BLaER1 (cell line): ENCODE measurements at regions not wholly inside any gene's neighbourhood (a gene's known extent, or its start where the extent isn't known, plus 50 kb on each side); places are given as distances from the start of the nearest gene placed in this dataset.

ENCODE experiments used
- H3K27ac ChIP-seq: shearing (Covaris generic); formaldehyde crosslinking; 2 replicates; pipeline ENCODE4 v1.8.1; 2022
- H3K27me3 ChIP-seq: shearing (Covaris generic); formaldehyde crosslinking; 2 replicates; pipeline ENCODE4 v1.8.1; 2022
- H3K36me3 ChIP-seq: shearing (Covaris generic); formaldehyde crosslinking; 2 replicates; pipeline ENCODE4 v1.8.1; 2022
- H3K4me1 ChIP-seq: shearing (Covaris generic); formaldehyde crosslinking; 2 replicates; pipeline ENCODE4 v1.8.1; 2022
- H3K4me2 ChIP-seq: shearing (Covaris generic); formaldehyde crosslinking; 2 replicates; pipeline ENCODE4 v1.8.1; 2022
- H3K4me3 ChIP-seq: shearing (Covaris generic); formaldehyde crosslinking; 2 replicates; pipeline ENCODE4 v1.8.1; 2022
- H3K9ac ChIP-seq: shearing (Covaris generic); formaldehyde crosslinking; 2 replicates; pipeline ENCODE4 v1.8.1; 2022
- H3K9me3 ChIP-seq: shearing (Covaris generic); formaldehyde crosslinking; 2 replicates; pipeline ENCODE4 v1.8.1; 2022
- H4K20me1 ChIP-seq: shearing (Covaris generic); formaldehyde crosslinking; 2 replicates; pipeline ENCODE4 v1.8.1; 2022
- Cebpa-rat ChIP-seq: shearing (Covaris generic); IDR thresholded peaks from 2 replicates; pipeline ENCODE4 v1.8.1; 2022

GRCh38 chr4:162510115-162510514 is 346.3 kb upstream of the FSTL5 start:
- Histone ChIP-seq H3K4me2 (no peak overlapping the region), H3K9ac (no peak overlapping the region), H3K27me3 (no peaks in the 10 kb centered on the region), H3K27ac (no peak overlapping the region), H3K4me3 (no peak overlapping the region), H3K4me1 (no peaks in the 10 kb centered on the region), H3K36me3 (no peaks in the 10 kb centered on the region), H3K9me3 (no peaks in the 10 kb centered on the region), H4K20me1 (no peaks in the 10 kb centered on the region)
- TF ChIP-seq Cebpa-rat: no peak

- TF ChIP-seq Cebpa-rat: no peak
- H3K36me3 ChIP-seq: no peaks in the 10 kb centered on the region
Observed at GRCh38 chr4:162509333-162509732, 345.5 kb upstream of the FSTL5 start.

GRCh38 chr4:162506253-162506652 is 342.5 kb upstream of the FSTL5 start:
- H3K27me3 ChIP-seq: no peaks in the 10 kb centered on the region
- no peak overlapping the region for H3K27ac ChIP-seq
- H3K36me3 ChIP-seq: no peaks in the 10 kb centered on the region
- H3K9ac ChIP-seq: no peak overlapping the region
- no peak overlapping the region for H3K4me2 ChIP-seq
- H3K4me3 ChIP-seq: no peak overlapping the region
- H4K20me1 ChIP-seq: no peaks in the 10 kb centered on the region
- TF ChIP-seq Cebpa-rat: no peak
- H3K4me1 ChIP-seq: no peaks in the 10 kb centered on the region
- no peaks in the 10 kb centered on the region for H3K9me3 ChIP-seq

More at GRCh38 chr4:162509333-162509732, 345.5 kb upstream of the FSTL5 start:
- Histone ChIP-seq H3K4me3 (no peak overlapping the region), H3K9me3 (no peaks in the 10 kb centered on the region), H3K4me1 (no peaks in the 10 kb centered on the region), H3K27ac (no peak overlapping the region), H3K27me3 (no peaks in the 10 kb centered on the region), H3K4me2 (no peak overlapping the region), H3K9ac (no peak overlapping the region), H4K20me1 (no peaks in the 10 kb centered on the region)

- no peaks in the 10 kb centered on the region for H3K27me3 ChIP-seq
- no peak overlapping the region for H3K4me2 ChIP-seq
- no peak for TF ChIP-seq Cebpa-rat
Observed at GRCh38 chr4:162503868-162504267, 340.1 kb upstream of the FSTL5 start.

GRCh38 chr4:162502109-162502508 is 338.3 kb upstream of the FSTL5 start:
- Histone ChIP-seq H3K4me3 (no peak overlapping the region), H3K27me3 (no peaks in the 10 kb centered on the region), H3K9ac (no peak overlapping the region), H3K4me2 (no peak overlapping the region), H3K4me1 (no peaks in the 10 kb centered on the region), H3K27ac (no peak overlapping the region), H4K20me1 (no peaks in the 10 kb centered on the region), H3K36me3 (no peaks in the 10 kb centered on the region), H3K9me3 (no peaks in the 10 kb centered on the region)
- TF ChIP-seq Cebpa-rat: no peak

More at GRCh38 chr4:162503868-162504267, 340.1 kb upstream of the FSTL5 start:
- H3K27ac ChIP-seq: no peak overlapping the region
- no peak overlapping the region for H3K9ac ChIP-seq
- H3K36me3 ChIP-seq: no peaks in the 10 kb centered on the region
- H3K4me1 ChIP-seq: no peaks in the 10 kb centered on the region
- H3K9me3 ChIP-seq: no peaks in the 10 kb centered on the region
- H4K20me1 ChIP-seq: no peaks in the 10 kb centered on the region
- no peak overlapping the region for H3K4me3 ChIP-seq

GRCh38 chr4:162499478-162499877 is 335.7 kb upstream of the FSTL5 start:
- no peaks in the 10 kb centered on the region for H3K27me3 ChIP-seq
- H3K4me1 ChIP-seq: no peaks in the 10 kb centered on the region
- H3K4me3 ChIP-seq: no peak overlapping the region
- H3K9me3 ChIP-seq: no peaks in the 10 kb centered on the region
- H4K20me1 ChIP-seq: no peaks in the 10 kb centered on the region
- no peak for TF ChIP-seq Cebpa-rat
- no peak overlapping the region for H3K9ac ChIP-seq
- H3K4me2 ChIP-seq: no peak overlapping the region
- no peaks in the 10 kb centered on the region for H3K36me3 ChIP-seq
- H3K27ac ChIP-seq: no peak overlapping the region

- Histone ChIP-seq H3K4me2 (no peak overlapping the region), H3K36me3 (no peaks in the 10 kb centered on the region), H3K4me1 (no peaks in the 10 kb centered on the region), H3K9me3 (no peaks in the 10 kb centered on the region), H3K27me3 (no peaks in the 10 kb centered on the region), H3K4me3 (no peak overlapping the region), H4K20me1 (no peaks in the 10 kb centered on the region), H3K27ac (no peak overlapping the region), H3K9ac (no peak overlapping the region)
- no peak for TF ChIP-seq Cebpa-rat
Observed at GRCh38 chr4:162498168-162498567, 334.4 kb upstream of the FSTL5 start.

- Histone ChIP-seq H3K9ac (no peak overlapping the region), H3K4me3 (no peak overlapping the region)
Observed at GRCh38 chr4:162497564-162498167, 333.9 kb upstream of the FSTL5 start.

GRCh38 chr4:162494935-162495334 is 331.1 kb upstream of the FSTL5 start:
- no peaks in the 10 kb centered on the region for H4K20me1 ChIP-seq
- no peak for TF ChIP-seq Cebpa-rat
- H3K27ac ChIP-seq: no peak overlapping the region
- no peaks in the 10 kb centered on the region for H3K27me3 ChIP-seq
- H3K9ac ChIP-seq: no peak overlapping the region
- no peaks in the 10 kb centered on the region for H3K36me3 ChIP-seq
- no peak overlapping the region for H3K4me3 ChIP-seq
- no peak overlapping the region for H3K4me2 ChIP-seq
- H3K4me1 ChIP-seq: no peaks in the 10 kb centered on the region
- H3K9me3 ChIP-seq: peaks cover 14% of the 10 kb centered on the region

More at GRCh38 chr4:162497564-162498167, 333.9 kb upstream of the FSTL5 start:
- Histone ChIP-seq H3K27me3 (no peaks in the 10 kb centered on the region), H3K4me2 (no peak overlapping the region), H3K9me3 (no peaks in the 10 kb centered on the region), H4K20me1 (no peaks in the 10 kb centered on the region), H3K4me1 (no peaks in the 10 kb centered on the region), H3K27ac (no peak overlapping the region), H3K36me3 (no peaks in the 10 kb centered on the region)
- TF ChIP-seq Cebpa-rat: peak; percentile 99; the same call in 1 of the 2 replicates

GRCh38 chr4:162485486-162485885 is 321.7 kb upstream of the FSTL5 start:
- Histone ChIP-seq H3K27me3 (no peaks in the 10 kb centered on the region), H3K9me3 (peaks cover 11% of the 10 kb centered on the region), H3K36me3 (no peaks in the 10 kb centered on the region), H3K4me3 (no peak overlapping the region), H3K4me2 (no peak overlapping the region), H3K9ac (no peak overlapping the region), H3K27ac (no peak overlapping the region), H4K20me1 (no peaks in the 10 kb centered on the region), H3K4me1 (no peaks in the 10 kb centered on the region)
- TF ChIP-seq Cebpa-rat: no peak

GRCh38 chr4:162475246-162475645 is 311.4 kb upstream of the FSTL5 start:
- TF ChIP-seq Cebpa-rat: no peak
- Histone ChIP-seq H3K9me3 (no peaks in the 10 kb centered on the region), H3K27ac (no peak overlapping the region), H3K4me3 (no peak overlapping the region), H3K36me3 (no peaks in the 10 kb centered on the region), H4K20me1 (no peaks in the 10 kb centered on the region), H3K27me3 (no peaks in the 10 kb centered on the region), H3K9ac (no peak overlapping the region), H3K4me1 (no peaks in the 10 kb centered on the region), H3K4me2 (no peak overlapping the region)
